ENCODE measurements at regions not wholly inside any gene's neighbourhood (a gene's known extent, or its start where the extent isn't known, plus 50 kb on each side); places are given as distances from the start of the nearest gene placed in this dataset.

DNA sequence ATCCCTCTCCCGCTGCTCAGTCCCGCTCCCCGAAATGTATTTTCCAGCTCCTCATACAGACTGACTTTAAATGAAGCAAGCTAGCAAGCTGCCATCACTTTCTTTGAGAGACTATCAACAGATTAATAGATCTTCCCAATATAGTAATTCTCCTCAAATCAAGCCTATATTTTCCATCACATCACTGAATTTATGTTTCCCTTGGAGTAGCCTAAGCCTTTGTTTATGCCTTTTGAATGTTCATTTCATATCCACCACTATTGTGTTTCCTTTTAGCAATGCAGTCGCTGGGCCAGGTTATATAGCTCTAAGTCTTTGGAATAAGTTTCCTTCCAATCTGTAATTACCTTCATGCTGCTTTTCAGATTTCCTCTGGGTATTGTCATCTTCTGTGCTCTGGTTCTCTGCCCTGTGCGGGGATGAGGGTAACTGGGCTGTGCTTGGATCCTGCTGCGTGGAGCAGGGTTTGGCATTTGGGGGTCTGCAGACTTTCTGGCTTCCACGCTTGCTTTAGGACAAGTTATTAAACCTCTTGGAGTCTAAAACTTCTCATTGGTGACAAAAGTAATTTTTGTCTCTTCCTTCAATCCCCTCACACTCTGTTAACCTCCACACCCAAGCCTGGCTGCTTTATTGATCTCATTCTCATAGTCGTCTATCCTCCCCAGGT, 256.9 kb downstream of the DLEU7 start:
- DNase-seq: no peak

DNA sequence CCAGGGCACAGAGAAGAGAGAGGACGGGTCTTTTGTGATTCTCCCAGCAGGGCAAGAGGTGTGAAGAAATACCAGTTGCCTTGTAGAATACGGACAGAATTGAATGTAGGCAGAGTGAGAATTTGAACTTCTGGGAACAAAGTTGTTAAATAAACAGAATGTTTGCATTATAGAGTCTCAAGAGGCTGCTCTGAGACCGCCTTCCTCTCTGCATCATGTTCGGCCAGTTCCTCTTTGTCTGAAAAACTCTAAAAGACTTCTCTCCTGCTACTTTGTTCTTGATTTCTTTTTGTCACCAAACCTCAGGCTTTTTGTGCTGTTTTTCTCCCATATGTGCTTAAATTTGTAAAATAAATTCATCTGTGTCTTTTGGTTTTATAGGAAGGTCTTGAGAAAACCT, 256.4 kb downstream of the DLEU7 start:
- no peak for DNase-seq

DNA sequence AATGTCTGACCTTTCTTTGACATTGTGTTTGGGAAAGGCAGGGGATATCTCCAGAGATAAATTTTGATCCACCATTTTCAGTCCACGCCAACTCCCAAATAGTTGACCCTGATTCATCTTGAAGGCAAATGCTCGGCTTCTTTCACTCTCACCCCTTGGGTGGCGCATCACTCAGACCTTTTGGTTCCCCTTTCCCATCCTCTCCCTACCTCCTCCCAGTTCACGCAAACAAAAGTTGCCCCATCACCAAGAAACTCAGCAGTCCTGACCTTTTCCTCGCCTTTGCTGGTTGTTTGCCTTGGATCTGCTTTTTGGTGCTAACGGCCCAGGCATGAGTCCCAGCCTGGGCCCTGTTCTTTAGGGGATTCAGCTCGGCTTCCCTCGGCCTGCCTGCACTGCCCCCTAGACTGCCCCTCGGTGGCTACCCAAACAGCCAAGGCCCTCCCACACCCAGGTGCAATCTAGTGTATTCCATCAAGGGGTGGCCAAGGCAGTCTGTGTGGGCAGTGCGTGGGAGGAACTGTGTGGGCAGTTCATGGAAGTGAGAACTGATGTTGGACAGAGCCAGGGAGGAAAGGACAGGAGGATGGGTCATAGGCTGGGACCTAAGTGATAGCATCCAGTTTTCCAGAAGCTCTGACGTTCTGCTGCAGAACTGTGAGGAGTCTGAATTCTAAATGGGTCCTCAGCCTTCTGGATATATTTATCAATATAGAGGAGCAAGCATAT, 255.7 kb downstream of the DLEU7 start:
- DNase-seq: no peak

DNA sequence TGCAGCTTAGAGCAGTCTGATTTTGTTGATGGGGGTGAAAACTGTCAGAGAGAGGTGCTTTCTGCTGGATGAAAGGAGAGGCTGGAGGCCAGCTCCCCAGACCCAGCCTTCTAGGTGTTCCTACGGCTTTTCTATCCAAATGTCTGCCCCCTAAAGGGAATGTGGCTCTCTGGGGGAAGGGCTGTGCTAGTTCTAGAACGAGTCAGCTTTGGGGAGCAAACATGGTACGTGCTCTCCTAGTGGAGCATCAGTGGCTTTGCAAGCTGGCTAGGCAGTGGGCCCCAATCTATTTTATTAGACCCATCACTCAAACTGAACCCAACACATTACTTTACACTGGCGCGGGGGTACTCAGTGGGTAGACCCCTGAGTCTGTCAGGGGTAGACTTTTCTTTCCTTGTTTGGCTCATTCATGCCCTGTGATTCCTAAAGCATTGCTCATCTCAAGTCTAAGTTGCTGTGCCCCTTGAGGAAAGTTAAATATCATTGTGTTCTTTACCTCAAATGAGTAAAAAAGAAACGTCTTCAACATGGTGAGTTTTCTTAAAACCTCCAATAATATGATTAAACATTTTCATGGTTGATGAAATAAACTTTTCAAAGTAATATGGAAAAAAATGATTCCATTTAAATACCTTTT, 254.9 kb downstream of the DLEU7 start:
- no peak for DNase-seq

DNA sequence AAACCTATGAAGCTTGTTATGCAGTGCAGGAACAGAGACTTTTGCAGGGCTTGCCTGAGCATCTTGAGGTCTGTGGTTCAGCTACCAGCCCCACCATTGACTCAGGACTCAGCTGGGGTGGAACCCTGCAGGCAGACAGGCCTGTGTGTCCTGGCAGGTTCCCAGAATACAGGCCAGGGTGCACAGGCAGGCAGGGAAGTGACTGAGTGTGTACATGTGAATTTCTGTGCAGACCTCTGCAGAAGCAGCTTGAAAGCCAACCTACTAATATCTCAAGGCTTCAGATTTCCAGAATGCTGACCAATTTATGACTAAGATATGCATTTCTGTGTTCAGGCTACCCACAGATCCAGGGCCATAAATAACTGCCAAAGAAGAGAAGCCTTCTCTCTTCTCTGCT, 254.4 kb downstream of the DLEU7 start:
- no peak for DNase-seq

DNA sequence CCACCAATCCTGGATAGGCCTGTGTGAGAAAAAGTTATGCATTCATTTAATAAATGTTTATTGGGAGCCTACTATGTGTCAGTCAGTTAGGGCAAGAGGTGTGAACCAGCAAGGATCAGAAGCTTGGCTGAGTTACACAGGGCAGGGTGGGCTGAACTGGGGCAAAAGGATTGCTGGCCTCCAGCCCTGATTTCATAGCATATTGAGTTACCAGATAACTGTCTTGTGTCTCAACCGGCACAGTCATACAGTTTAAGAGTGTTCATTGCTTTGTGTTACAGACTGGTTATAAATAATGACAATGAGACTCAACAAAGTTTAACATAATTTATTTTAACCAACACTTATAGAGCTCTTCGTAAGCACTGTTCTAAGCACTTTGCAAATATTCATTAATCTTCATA, 253.8 kb downstream of the DLEU7 start:
- DNase-seq: no peak

DNA sequence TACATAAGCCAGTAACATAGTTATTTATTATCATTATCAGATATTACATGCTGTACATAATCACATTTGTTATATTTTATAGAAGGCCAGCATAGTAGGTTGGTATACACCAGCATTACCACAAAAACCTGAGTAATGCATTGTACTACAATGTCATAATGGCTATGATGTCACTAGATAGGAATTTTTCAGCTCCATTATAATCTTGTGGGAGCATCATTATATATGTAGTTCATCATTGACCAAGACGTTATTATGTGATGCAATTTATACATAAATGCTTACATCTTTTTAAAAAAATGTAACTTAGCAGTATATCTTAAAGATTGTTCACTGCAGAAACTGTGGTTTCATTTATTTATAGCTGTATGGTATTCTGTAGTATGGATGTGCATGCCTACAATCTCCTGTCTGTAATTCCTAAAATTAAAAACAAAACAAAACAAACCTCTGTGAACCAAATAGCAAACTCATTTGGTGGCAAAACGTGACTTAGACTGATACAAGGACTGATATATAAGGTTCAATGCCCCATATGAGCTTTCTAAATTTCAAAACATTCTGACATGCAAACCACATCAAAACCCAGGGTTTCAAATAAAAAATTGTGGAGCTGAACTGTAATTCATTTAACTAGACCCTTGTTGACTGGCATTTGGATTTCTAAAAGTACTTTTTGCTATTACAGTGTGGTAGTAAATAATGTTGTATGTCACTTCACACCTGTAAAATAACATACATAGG, 250.9 kb downstream of the DLEU7 start:
- no peak for DNase-seq

DNA sequence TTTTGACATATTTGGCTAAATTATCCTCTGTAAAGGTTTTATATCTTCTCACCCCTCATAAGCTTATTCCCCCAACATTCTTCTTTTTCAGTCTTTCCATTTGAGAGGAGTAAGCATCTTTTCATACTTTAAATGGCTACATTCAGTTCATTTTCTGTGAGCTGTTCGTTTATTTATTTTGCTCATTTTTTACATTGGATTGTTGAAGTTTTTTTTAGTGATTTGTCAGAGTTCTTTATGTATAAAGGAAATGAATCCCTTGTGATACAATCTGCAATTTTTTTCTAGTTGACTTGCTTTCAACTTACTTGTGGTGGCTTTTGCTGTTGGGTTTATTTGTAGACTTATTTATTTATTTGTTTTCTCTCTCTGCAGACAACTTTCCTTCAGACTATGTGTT, 250.3 kb downstream of the DLEU7 start:
- no peak for DNase-seq

DNA sequence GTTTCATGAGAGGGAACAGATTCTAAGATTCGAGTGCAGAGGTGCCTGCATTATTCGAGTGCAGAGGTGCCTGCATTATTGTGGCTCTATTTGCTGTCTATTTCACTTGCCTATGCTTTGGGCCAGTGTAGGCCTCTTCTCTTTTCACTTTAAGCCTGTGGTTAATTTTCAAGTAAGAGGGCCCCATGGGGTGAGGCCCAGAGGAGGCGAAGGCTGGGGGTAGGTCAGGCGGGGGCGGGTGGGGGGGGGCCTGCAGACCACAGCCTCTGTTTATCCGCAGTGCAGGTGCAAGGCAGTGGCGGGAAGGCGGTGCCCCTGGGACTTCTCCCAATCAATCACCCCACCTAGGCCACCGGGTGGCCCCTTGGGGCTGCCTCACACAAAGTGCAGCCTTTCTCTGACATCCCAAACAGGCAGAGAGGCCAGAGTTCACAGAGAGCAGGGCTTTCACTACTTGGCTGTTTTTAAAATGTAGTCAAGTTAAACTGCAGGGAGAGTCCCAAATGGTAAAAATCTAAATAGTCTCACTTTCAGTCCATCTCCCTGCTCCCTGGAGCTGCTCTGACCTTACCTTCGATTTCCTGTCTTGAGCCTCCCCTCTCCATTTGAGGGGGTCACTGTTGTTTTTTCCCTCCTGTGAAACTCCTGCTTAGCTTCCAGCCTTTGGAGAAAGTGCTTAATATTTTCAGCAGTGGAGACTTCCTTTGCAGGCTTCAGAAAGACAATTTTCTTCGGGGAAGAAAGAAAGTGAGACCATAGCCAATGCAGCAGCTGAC, 249.0 kb downstream of the DLEU7 start:
- DNase-seq: no peak

DNA sequence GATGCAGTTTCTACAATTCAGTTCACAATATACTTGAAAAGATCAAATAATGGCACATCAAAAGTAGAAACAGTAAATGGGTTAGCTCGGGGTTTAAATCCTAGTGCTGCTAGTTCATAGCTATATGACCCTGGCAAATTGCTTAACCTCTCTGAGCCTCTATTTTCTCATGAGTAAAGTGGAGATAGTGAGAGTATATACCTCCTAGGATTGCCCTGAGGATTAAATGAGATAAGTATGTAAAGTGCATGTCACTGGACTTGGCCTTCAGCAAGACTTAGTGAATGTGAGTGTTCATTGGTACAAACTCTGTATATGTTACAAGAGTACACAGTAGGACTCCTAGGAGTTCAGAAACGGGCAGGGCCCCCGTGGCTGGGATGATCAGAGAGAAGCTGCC, 248.3 kb downstream of the DLEU7 start:
- DNase-seq: no peak

DNA sequence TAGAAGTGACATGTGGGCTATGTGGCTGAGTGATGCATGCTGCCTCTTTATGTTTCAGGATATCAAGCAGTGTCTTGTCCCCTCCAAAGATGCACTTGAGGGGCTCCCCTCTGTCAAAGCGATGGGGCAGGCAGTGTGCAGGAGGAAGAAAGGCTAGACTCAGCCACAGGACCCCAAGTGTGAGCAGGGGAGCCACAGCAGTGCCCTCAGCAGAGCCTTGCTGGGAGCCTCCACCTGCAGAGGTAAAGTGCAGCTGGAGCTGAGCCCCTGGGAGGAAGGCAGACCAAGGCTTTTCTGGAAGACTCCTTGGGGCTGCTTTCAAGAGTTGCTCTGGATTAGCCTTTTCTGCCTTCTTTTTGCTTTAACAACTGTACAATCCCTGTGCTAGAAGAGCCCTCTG, 247.3 kb downstream of the DLEU7 start:
- no peak for DNase-seq

DNA sequence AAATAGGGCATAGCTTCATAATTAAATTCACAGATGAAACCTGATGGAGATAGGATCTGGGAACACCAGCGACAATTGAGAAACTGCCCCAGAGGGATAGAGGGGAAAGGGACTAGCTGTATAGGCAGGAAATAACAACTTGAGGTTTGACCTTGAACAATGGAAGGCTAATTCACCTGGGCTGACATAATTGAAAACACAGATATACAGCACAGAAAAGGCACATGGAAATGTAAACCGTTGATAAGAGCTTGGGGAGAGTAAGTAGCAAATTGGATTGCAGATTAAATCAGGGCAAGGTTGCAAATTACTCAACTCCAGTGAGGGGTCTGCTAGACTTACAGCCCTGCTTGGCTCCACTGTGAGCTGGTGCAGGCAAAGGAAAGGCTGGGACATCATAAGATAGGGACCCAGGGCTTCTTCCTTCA, 246.7 kb downstream of the DLEU7 start:
- no peak for DNase-seq

DNA sequence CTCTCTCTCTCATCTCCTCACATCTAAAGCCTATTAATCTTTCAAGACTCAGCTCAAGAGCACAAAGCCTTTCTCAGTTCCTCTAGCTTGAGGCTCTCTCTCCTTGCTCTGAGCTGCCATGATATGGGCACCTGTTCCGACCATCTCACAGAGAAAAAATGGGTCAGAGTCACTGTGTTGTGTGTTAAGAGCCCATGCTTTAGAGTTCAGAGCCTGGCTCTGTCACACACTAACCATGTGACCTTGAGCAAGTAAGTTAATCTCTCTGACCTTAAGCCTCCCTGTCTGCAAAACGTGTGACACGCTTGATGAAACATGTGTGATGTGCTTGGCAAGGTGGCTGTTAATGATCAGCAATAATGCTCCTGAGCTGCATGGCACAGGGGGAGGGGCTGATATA, 245.2 kb downstream of the DLEU7 start:
- DNase-seq: no peak

DNA sequence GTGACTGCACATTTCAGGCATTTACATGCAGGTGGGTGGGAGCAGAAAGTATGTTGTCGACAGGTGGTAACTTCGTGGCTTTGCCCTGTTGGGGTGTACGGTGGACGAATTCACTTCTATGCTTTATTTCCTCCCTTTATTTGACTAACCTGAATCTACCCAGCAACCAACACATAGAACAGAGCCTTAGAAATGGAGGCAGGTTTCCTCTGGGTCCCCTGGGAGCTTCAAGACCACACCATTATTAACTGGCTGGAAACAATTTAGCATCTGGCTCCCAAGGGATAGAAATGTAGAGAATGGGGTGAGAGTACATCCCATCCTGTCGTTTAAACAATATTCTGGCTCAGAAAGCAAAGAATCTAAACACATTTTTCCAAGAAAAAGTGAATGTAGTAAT, 244.4 kb downstream of the DLEU7 start:
- DNase-seq: no peak

DNA sequence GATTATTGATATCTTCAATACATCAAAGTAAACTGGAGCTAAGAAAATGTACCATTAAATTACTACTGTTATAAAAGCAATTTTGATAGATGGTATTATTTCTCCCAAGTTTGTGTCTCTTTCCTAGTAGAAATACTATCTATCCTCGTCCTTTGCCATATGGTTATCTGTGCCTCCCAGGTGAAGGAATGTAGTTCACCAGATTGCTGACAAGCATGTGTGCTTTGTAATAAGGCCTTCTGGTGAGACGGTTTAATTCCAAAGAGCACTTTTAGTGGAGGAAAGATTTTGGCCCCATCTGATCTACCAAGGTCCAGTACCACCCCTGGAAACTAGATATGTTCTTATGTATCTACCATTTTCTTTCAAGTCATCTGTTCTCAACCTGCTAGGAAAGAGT, 243.6 kb downstream of the DLEU7 start:
- DNase-seq: peak in 1 of 2 experiments; percentile 12

DNA sequence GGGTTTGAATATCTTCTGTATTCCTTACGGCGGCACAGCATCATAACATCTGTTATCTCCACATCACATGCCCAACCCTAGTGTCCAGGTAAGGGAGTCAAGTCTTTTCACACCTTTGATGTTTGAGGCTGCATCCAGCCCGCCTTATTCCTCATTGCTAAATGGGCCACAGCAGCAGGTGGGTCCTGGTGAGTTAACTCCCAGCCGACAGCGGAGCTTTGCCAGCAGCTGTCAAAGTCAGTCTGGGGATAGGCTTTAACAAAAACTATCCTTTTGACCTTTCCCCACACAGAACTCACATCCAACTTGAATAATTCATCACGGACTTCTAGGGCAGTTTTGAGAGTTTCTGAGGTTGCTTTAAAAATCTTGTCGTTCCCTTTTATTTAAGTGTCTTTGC, 235.1 kb downstream of the DLEU7 start:
- DNase-seq: no peak

DNA sequence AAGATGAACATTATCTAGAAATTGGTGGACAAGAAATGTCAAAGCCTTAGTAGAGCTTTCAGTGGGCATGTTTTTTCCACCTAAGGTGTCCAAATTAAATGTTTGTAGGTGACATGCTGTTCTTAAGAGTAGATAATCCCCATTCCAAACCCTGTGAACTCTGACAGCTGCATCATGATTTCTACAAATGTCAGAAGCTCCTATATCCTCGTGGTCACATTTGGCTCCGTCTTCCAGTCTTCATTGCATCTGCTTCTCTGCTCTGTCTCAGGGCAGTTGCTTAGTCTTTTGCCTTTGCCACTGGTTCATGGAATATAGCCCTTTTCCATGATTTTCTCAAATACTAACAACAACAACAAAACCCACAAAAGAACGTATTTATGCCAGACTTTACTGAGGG, 234.5 kb downstream of the DLEU7 start:
- no peak for DNase-seq

DNA sequence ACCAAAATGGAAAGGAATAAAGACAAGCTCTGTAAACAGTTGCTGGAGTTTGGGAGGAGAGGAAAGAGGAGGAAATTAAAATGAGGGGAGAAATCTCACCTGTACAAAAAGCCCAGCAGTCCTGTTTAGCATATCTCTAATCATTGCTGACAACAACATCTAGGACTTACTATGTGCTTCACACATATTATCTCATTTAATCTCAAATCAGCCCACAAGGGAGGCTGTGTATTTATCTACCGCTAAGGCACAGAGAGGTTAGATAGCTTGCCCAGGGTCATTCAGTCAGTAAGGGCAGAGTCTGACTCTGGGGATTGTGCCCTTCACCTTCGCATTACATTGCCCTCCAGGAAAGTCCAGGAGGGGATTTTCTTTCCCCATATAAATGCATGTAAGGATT, 233.3 kb downstream of the DLEU7 start:
- DNase-seq: no peak

DNA sequence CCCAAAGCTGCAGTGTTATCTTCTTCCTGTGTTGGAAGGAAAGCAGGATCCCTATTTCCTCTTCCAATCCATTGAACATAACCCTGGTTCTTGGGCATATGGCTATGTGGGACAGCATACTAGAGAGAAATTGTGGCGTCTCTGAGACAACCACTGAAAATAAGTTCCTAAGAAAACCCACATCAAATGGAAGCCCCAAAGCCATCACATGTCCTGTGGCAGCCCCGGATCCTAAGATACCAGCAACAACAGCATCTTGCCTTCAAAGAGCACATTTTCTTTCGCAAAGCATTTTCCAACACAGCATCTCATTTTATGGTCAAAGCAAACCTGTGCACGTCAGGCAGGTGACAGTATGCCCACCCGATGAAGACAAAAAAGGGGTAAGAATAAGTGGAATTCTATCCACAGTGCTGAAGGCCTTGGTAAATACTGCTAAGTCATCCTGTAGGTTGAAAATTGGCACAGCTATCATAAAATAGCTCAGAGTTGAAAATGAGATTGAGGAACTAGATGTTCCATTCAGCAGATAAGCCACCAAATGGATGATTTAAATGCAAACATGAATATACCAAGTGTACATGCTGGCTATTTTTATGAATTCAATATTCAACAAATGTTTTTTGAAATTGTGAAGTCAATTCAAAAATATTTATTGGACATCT, 232.2 kb downstream of the DLEU7 start:
- no peak for DNase-seq

DNA sequence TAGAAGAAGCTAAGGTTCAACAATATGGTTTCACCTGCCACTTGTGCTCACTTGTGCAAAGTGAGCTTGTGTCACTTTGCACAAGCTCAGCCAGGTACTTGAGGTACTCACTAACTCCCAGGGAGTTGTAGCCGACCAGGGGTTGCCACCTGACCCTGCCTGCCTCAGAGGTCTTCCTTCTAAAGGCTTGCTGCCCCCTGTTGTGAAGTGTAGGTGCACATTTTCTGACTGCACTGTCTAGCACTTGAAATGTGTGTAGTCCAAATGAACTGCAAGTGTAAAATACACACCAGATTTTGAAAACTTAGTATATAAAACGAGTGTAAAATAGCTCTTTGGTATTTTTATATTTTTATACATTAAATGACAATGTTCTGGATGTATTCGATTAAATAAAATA, 230.8 kb downstream of the DLEU7 start:
- DNase-seq: no peak

DNA sequence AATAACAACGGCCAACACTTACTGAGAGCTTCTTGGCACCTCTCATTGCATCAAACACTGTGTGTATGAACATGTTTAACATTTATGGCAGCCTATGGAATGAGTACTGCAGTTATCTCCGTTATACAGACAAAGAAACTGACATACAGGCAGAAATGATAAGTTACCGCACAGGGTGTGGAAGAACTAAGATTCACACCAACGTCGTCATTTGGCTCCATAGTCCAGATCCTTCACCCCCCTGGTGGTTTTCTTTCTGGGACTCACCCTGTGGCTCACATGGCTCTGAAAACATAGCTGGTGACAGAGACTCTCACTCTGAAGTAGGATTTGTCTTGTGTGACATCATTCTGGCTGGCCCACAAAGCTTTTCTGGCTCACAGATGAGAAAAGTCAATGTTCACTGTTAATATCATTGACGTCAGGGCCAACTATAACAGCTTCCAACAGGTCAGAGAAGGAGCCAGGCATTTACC, 230.1 kb downstream of the DLEU7 start:
- no peak for DNase-seq

DNA sequence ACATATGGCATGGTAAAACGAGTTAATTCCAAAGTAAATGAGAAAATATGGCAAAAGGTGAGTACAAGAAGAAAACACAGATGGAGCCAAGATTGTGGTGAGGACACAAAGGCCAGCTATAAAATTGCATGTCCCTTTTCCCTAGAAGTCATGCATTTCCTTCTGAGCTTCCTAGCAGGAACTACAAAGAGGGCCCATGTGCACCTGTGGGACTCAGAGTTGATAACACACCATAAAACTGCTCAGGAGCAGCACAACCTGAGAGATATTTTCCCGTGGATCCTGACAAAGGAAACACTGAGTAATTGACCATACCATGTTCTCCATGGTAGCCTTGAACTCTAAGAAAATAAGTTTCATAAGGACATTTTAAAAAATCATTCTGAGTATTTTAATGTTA, 228.3 kb downstream of the DLEU7 start:
- no peak for DNase-seq

Measured in cerebellar nuclear complex (tissue), 1 donor.